Fibroblast of villous mesenchyme (primary cell): ENCODE measurements at regions not wholly inside any gene's neighbourhood (a gene's known extent, or its start where the extent isn't known, plus 50 kb on each side); places are given as distances from the start of the nearest gene placed in this dataset.

Experiments
- DNase-seq: peaks from one replicate; pipeline ENCODE4 v3.0.0-alpha.2; 2010; ENCODE audit warnings: low read depth
- H3K4me3 ChIP-seq: 2 replicates; pipeline ENCODE4 v1.5.1; 2011; ENCODE audit warnings: low read depth, mild to moderate bottlenecking, low read length
- TF ChIP-seq, protein P1 (sequence below): IDR thresholded peaks from 2 replicates; pipeline ENCODE4 v1.5.1; 2012; ENCODE audit warnings: low read depth, mild to moderate bottlenecking, low read length; ENCODE audit not compliant: insufficient read depth

GRCh38 chr13:104442536-104442935, 1376.3 kb upstream of the SLC10A2 start:
- TF ChIP-seq, protein P1, sequence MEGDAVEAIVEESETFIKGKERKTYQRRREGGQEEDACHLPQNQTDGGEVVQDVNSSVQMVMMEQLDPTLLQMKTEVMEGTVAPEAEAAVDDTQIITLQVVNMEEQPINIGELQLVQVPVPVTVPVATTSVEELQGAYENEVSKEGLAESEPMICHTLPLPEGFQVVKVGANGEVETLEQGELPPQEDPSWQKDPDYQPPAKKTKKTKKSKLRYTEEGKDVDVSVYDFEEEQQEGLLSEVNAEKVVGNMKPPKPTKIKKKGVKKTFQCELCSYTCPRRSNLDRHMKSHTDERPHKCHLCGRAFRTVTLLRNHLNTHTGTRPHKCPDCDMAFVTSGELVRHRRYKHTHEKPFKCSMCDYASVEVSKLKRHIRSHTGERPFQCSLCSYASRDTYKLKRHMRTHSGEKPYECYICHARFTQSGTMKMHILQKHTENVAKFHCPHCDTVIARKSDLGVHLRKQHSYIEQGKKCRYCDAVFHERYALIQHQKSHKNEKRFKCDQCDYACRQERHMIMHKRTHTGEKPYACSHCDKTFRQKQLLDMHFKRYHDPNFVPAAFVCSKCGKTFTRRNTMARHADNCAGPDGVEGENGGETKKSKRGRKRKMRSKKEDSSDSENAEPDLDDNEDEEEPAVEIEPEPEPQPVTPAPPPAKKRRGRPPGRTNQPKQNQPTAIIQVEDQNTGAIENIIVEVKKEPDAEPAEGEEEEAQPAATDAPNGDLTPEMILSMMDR = no peak
- no peak for DNase-seq
- H3K4me3 ChIP-seq = no peak overlapping the region

DNA sequence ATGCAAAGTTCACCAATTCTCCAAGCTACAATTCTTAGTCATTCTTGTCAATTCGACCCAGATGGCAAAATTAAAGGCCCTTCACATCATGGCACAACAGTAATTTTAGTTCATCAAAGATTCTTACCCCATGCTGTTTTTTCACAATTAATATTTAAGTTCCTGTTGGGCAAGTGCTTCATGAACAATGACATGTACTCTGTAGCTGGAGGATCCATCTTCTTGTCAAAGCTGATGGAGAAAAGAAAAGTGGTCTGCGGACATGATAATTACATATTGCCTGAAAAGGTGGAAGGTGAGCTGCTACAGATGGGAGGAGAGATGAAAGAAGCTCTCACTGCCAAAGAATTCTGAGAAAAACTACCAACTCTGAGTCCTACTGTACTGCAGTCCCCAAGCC, 1370.3 kb upstream of the SLC10A2 start:
- no peak overlapping the region for H3K4me3 ChIP-seq
- TF ChIP-seq, protein P1 = no peak
- DNase-seq = no peak

- no peak overlapping the region for H3K4me3 ChIP-seq
- no peak for DNase-seq
- TF ChIP-seq, protein P1 = no peak
These were observed 1365.7 kb upstream of the SLC10A2 start for GRCh38 chr13:104431895-104432294.

- no peak for DNase-seq
- no peak overlapping the region for H3K4me3 ChIP-seq
- TF ChIP-seq, protein P1 = no peak
These were observed 1360.2 kb upstream of the SLC10A2 start for GRCh38 chr13:104426435-104426834.

GRCh38 chr13:104422668-104423067, 1356.5 kb upstream of the SLC10A2 start:
- no peak for DNase-seq
- TF ChIP-seq, protein P1 = no peak
- no peak overlapping the region for H3K4me3 ChIP-seq

- no peak overlapping the region for H3K4me3 ChIP-seq
- no peak for DNase-seq
- TF ChIP-seq, protein P1 = no peak
These were observed 1350.8 kb upstream of the SLC10A2 start for GRCh38 chr13:104416973-104417372.

- H3K4me3 ChIP-seq = no peak overlapping the region
- DNase-seq = no peak
- TF ChIP-seq, protein P1 = no peak
These were observed 1348.6 kb upstream of the SLC10A2 start for GRCh38 chr13:104414771-104415170.
